H9 (cell line): ENCODE measurements at regions not wholly inside any gene's neighbourhood (a gene's known extent, or its start where the extent isn't known, plus 50 kb on each side); places are given as distances from the start of the nearest gene placed in this dataset.

Experiments
- DNase-seq: peaks from one replicate; pipeline ENCODE4 v3.0.0-alpha.2; 2017
- H2AFZ ChIP-seq: one replicate; pipeline ENCODE4 v1.6.1; 2013; ENCODE audit warnings: mild to moderate bottlenecking, low read length, control low read depth, moderate library complexity
- H2AK5ac ChIP-seq: 2 replicates; pipeline ENCODE4 v1.6.1; 2013; ENCODE audit warnings: low read length, control low read depth, mixed read lengths; ENCODE audit not compliant: insufficient read length
- H2BK120ac ChIP-seq: one replicate; pipeline ENCODE4 v1.6.1; 2013; ENCODE audit warnings: low read depth, mild to moderate bottlenecking, low read length, control low read depth, inconsistent platforms; ENCODE audit not compliant: poor library complexity, severe bottlenecking
- H2BK12ac ChIP-seq: 2 replicates; pipeline ENCODE4 v1.6.1; 2013; ENCODE audit warnings: low read length, control low read depth, mixed read lengths, low read depth; ENCODE audit not compliant: insufficient read length
- H2BK15ac ChIP-seq: 2 replicates; pipeline ENCODE4 v1.6.1; 2013; ENCODE audit warnings: low read depth, low read length, control low read depth
- H2BK20ac ChIP-seq: one replicate; pipeline ENCODE4 v1.6.1; 2013; ENCODE audit warnings: low read depth, mild to moderate bottlenecking, low read length, control low read depth, inconsistent platforms; ENCODE audit not compliant: poor library complexity, severe bottlenecking
- H2BK5ac ChIP-seq: 2 replicates; pipeline ENCODE4 v1.6.1; 2013; ENCODE audit warnings: low read length, control low read depth, mixed read lengths; ENCODE audit not compliant: insufficient read length
- H3K14ac ChIP-seq: 2 replicates; pipeline ENCODE4 v1.6.1; 2013; ENCODE audit warnings: low read length, control low read depth; ENCODE audit not compliant: insufficient read depth
- H3K18ac ChIP-seq: 2 replicates; pipeline ENCODE4 v1.6.1; 2013; ENCODE audit warnings: low read depth, mild to moderate bottlenecking, mixed read lengths, low read length, control low read depth; ENCODE audit not compliant: insufficient read length
- H3K23ac ChIP-seq: 2 replicates; pipeline ENCODE4 v1.6.1; 2013; ENCODE audit warnings: low read length, control low read depth, mixed read lengths, low read depth; ENCODE audit not compliant: insufficient read length
- H3K23me2 ChIP-seq: 2 replicates; pipeline ENCODE4 v1.6.1; 2013; ENCODE audit warnings: low read depth, mild to moderate bottlenecking, mixed read lengths, low read length, control low read depth; ENCODE audit not compliant: insufficient read length, poor library complexity, severe bottlenecking
- H3K27ac ChIP-seq: 2 replicates; pipeline ENCODE4 v1.5.1; 2013; ENCODE audit warnings: low read length, control low read depth, mixed read lengths, low read depth; ENCODE audit not compliant: insufficient read length
- H3K27me3 ChIP-seq: 2 replicates; pipeline ENCODE4 v1.6.1; 2013; ENCODE audit warnings: low read length, control low read depth, inconsistent platforms; ENCODE audit not compliant: insufficient read depth
- H3K4ac ChIP-seq: 2 replicates; pipeline ENCODE4 v1.6.1; 2013; ENCODE audit warnings: low read depth, mild to moderate bottlenecking, control low read depth, inconsistent platforms, low read length, moderate library complexity
- H3K4me1 ChIP-seq: 2 replicates; pipeline ENCODE4 v1.6.1; 2013; ENCODE audit warnings: low read length, control low read depth, inconsistent platforms; ENCODE audit not compliant: insufficient read depth
- H3K4me2 ChIP-seq: 2 replicates; pipeline ENCODE4 v1.6.1; 2013; ENCODE audit warnings: low read length, control low read depth, mixed read lengths; ENCODE audit not compliant: insufficient read length, insufficient read depth
- H3K56ac ChIP-seq: 2 replicates; pipeline ENCODE4 v1.6.1; 2013; ENCODE audit warnings: low read depth, mild to moderate bottlenecking, mixed read lengths, low read length, control low read depth; ENCODE audit not compliant: insufficient read length
- H3K79me1 ChIP-seq: 2 replicates; pipeline ENCODE4 v1.6.1; 2013; ENCODE audit warnings: low read depth, mild to moderate bottlenecking, moderate library complexity, low read length, control low read depth, inconsistent platforms; ENCODE audit not compliant: insufficient read depth, poor library complexity, severe bottlenecking
- H3K79me2 ChIP-seq: 2 replicates; pipeline ENCODE4 v1.6.1; 2013; ENCODE audit warnings: low read length, control low read depth, inconsistent platforms; ENCODE audit not compliant: insufficient read depth
- H3K9ac ChIP-seq: 2 replicates; pipeline ENCODE4 v1.6.1; 2013; ENCODE audit warnings: low read length, control low read depth, mixed read lengths; ENCODE audit not compliant: insufficient read length; ENCODE audit errors: extremely low read depth
- H3K9me3 ChIP-seq: one replicate; pipeline ENCODE4 v1.6.1; 2013; ENCODE audit warnings: low read depth, low read length, inconsistent platforms; ENCODE audit not compliant: control insufficient read depth
- H3T11ph ChIP-seq: one replicate; pipeline ENCODE4 v1.6.1; 2013; ENCODE audit warnings: mild to moderate bottlenecking, low read length, control low read depth, inconsistent platforms
- H4K20me1 ChIP-seq: one replicate; pipeline ENCODE4 v1.6.1; 2013; ENCODE audit not compliant: control insufficient read depth, insufficient read length, insufficient read depth
- H4K5ac ChIP-seq: 2 replicates; pipeline ENCODE4 v1.6.1; 2013; ENCODE audit warnings: low read depth, mild to moderate bottlenecking, mixed read lengths, low read length, control low read depth; ENCODE audit not compliant: insufficient read length
- H4K8ac ChIP-seq: replicated peaks from 2 replicates; pipeline ENCODE4 v1.6.1; 2013; ENCODE audit warnings: low read length, control low read depth, mixed read lengths, low read depth; ENCODE audit not compliant: insufficient read length
- H4K91ac ChIP-seq: 2 replicates; pipeline ENCODE4 v1.6.1; 2013; ENCODE audit warnings: low read depth, mild to moderate bottlenecking, moderate library complexity, mixed read lengths, low read length, control low read depth; ENCODE audit not compliant: insufficient read length
- H3K27ac Mint-ChIP-seq, 3 experiments: 2 replicates in 2 of 3; 3 replicates in 1 of 3; pipeline ENCODE4 v1.8.0; 2020 to 2021; ENCODE audit warnings: mixed read lengths in 3 of 3, mild to moderate bottlenecking in 1 of 3, moderate library complexity in 1 of 3
- H3K27me3 Mint-ChIP-seq: 2 replicates; pipeline ENCODE4 v1.8.0; 2021; ENCODE audit warnings: low read depth, mild to moderate bottlenecking, moderate library complexity, mixed read lengths
- H3K36me3 Mint-ChIP-seq, 3 experiments: 2 replicates in 2 of 3; 3 replicates in 1 of 3; pipeline ENCODE4 v1.8.0; 2020 to 2021; ENCODE audit warnings: low read depth in 3 of 3, mixed read lengths in 3 of 3; ENCODE audit not compliant: insufficient read depth in 1 of 3
- H3K4me1 Mint-ChIP-seq, 2 experiments: 2 replicates each; pipeline ENCODE4 v1.8.0; 2020; ENCODE audit warnings: mixed read lengths in 2 of 2
- H3K4me3 Mint-ChIP-seq, 2 experiments: 2 replicates in 1 of 2; 3 replicates in 1 of 2; pipeline ENCODE4 v1.8.0; 2020 to 2021; ENCODE audit warnings: mild to moderate bottlenecking in 2 of 2, mixed read lengths in 2 of 2, moderate library complexity in 1 of 2
- H3K9me3 Mint-ChIP-seq, 2 experiments: 2 replicates in 1 of 2; 3 replicates in 1 of 2; pipeline ENCODE4 v1.8.0; 2020; ENCODE audit warnings: mild to moderate bottlenecking in 2 of 2, mixed read lengths in 2 of 2, moderate library complexity in 1 of 2
- CTCF ChIP-seq: fragments of 200-600 bp; sonication (generic); conservative IDR thresholded peaks from 3 replicates; pipeline ENCODE4 v1.8.0; 2021; ENCODE audit warnings: antibody characterized with exemption, mild to moderate bottlenecking

- Histone ChIP-seq H3K4me1 (no peaks in the 10 kb centered on the region), H4K91ac (no peak overlapping the region), H3K56ac (no peak overlapping the region), H3K23me2 (no peaks in the 10 kb centered on the region), H3K4me2 (no peak overlapping the region), H3K79me2 (no peaks in the 10 kb centered on the region), H3K9ac (no peak overlapping the region), H2AK5ac (no peak overlapping the region), H3K27me3 (no peaks in the 10 kb centered on the region), H3K23ac (no peak overlapping the region), H3T11ph (no peak overlapping the region), H4K8ac (no peak overlapping the region), H2BK120ac (no peak overlapping the region), H2BK5ac (no peak overlapping the region), H4K20me1 (no peaks in the 10 kb centered on the region), H3K14ac (no peak overlapping the region), H4K5ac (no peak overlapping the region), H2BK20ac (no peak overlapping the region), H2AFZ (no peak overlapping the region), H3K4ac (no peak overlapping the region), H3K27ac (no peak overlapping the region), H2BK12ac (no peak overlapping the region), H3K79me1 (no peaks in the 10 kb centered on the region), H3K18ac (no peak overlapping the region), H2BK15ac (no peak overlapping the region), H3K9me3 (no peaks in the 10 kb centered on the region)
- Mint-ChIP-seq H3K9me3 (no peaks in the 10 kb centered on the region), H3K27ac (no peak overlapping the region), H3K36me3 (no peaks in the 10 kb centered on the region), H3K4me1 (no peaks in the 10 kb centered on the region), H3K27me3 (no peaks in the 10 kb centered on the region), H3K4me3 (no peak overlapping the region)
- DNase-seq: no peak
- no peak for TF ChIP-seq CTCF
These were observed 1142.8 kb upstream of the EYS start for GRCh38 chr6:66849843-66850242.
